ENCODE measurements at regions not wholly inside any gene's neighbourhood (a gene's known extent, or its start where the extent isn't known, plus 50 kb on each side); places are given as distances from the start of the nearest gene placed in this dataset.

DNA sequence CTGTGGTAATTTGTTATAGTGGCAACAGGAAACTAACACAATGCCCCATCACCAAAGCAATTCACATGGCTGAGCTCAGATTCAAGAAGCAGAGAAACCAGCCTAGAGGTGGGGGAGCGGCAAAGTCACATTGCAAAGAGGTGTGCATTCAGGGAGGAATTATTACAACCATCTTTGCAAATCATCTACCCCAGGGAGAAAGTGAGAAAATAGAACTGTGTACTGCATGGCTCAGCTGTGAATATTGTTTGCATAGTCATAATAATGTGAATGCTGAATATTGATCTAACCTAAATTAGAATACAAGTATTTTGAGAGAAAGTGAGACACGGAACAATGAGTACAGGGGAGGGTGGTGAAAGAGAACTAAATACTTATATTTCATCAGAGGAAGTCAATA lies 387.9 kb downstream of the BCOR start:
- TF ChIP-seq FOXJ3 (CRISPR knock-in tag; IDR thresholded peaks at IDR 0.05), result no peak
- no peak for TF ChIP-seq HDAC6 (IDR thresholded peaks at IDR 0.05; ENCODE audit: low read depth, low read length)
- no peak for TF ChIP-seq ZSCAN29 (IDR thresholded peaks at IDR 0.05)
- TF ChIP-seq, protein P1, sequence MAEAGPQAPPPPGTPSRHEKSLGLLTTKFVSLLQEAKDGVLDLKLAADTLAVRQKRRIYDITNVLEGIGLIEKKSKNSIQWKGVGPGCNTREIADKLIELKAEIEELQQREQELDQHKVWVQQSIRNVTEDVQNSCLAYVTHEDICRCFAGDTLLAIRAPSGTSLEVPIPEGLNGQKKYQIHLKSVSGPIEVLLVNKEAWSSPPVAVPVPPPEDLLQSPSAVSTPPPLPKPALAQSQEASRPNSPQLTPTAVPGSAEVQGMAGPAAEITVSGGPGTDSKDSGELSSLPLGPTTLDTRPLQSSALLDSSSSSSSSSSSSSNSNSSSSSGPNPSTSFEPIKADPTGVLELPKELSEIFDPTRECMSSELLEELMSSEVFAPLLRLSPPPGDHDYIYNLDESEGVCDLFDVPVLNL (CRISPR knock-in tag; IDR thresholded peaks at IDR 0.05; ENCODE audit: low read depth), result no peak
- no peak for TF ChIP-seq CAMTA2 (CRISPR knock-in tag; conservative IDR thresholded peaks at IDR 0.05)
- TF ChIP-seq NFIC (IDR thresholded peaks at IDR 0.05), result no peak
- no peak for TF ChIP-seq ZZZ3 (IDR thresholded peaks at IDR 0.05)
- TF ChIP-seq, protein P2, sequence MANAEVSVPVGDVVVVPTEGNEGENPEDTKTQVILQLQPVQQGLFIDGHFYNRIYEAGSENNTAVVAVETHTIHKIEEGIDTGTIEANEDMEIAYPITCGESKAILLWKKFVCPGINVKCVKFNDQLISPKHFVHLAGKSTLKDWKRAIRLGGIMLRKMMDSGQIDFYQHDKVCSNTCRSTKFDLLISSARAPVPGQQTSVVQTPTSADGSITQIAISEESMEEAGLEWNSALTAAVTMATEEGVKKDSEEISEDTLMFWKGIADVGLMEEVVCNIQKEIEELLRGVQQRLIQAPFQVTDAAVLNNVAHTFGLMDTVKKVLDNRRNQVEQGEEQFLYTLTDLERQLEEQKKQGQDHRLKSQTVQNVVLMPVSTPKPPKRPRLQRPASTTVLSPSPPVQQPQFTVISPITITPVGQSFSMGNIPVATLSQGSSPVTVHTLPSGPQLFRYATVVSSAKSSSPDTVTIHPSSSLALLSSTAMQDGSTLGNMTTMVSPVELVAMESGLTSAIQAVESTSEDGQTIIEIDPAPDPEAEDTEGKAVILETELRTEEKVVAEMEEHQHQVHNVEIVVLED (CRISPR knock-in tag; IDR thresholded peaks at IDR 0.05), result no peak
- TF ChIP-seq THRAP3 (IDR thresholded peaks at IDR 0.05; ENCODE audit: borderline replicate concordance), result no peak
- TF ChIP-seq, protein P3, sequence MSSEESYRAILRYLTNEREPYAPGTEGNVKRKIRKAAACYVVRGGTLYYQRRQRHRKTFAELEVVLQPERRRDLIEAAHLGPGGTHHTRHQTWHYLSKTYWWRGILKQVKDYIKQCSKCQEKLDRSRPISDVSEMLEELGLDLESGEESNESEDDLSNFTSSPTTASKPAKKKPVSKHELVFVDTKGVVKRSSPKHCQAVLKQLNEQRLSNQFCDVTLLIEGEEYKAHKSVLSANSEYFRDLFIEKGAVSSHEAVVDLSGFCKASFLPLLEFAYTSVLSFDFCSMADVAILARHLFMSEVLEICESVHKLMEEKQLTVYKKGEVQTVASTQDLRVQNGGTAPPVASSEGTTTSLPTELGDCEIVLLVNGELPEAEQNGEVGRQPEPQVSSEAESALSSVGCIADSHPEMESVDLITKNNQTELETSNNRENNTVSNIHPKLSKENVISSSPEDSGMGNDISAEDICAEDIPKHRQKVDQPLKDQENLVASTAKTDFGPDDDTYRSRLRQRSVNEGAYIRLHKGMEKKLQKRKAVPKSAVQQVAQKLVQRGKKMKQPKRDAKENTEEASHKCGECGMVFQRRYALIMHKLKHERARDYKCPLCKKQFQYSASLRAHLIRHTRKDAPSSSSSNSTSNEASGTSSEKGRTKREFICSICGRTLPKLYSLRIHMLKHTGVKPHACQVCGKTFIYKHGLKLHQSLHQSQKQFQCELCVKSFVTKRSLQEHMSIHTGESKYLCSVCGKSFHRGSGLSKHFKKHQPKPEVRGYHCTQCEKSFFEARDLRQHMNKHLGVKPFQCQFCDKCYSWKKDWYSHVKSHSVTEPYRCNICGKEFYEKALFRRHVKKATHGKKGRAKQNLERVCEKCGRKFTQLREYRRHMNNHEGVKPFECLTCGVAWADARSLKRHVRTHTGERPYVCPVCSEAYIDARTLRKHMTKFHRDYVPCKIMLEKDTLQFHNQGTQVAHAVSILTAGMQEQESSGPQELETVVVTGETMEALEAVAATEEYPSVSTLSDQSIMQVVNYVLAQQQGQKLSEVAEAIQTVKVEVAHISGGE (CRISPR knock-in tag; IDR thresholded peaks at IDR 0.05), result no peak
- TF ChIP-seq, protein P4, sequence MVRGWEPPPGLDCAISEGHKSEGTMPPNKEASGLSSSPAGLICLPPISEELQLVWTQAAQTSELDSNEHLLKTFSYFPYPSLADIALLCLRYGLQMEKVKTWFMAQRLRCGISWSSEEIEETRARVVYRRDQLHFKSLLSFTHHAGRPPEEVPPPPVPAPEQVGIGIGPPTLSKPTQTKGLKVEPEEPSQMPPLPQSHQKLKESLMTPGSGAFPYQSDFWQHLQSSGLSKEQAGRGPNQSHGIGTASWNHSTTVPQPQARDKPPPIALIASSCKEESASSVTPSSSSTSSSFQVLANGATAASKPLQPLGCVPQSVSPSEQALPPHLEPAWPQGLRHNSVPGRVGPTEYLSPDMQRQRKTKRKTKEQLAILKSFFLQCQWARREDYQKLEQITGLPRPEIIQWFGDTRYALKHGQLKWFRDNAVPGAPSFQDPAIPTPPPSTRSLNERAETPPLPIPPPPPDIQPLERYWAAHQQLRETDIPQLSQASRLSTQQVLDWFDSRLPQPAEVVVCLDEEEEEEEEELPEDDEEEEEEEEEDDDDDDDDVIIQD (CRISPR knock-in tag; IDR thresholded peaks at IDR 0.05), result no peak
- no peak for TF ChIP-seq HCFC1 (IDR thresholded peaks at IDR 0.05; ENCODE audit: low read depth, low read length)
- TF ChIP-seq PRDM10 (IDR thresholded peaks at IDR 0.05; ENCODE audit: partially characterized antibody), result no peak
